OCI-LY7 (cell line): ENCODE measurements at regions not wholly inside any gene's neighbourhood (a gene's known extent, or its start where the extent isn't known, plus 50 kb on each side); places are given as distances from the start of the nearest gene placed in this dataset.

Experiments
- CTCF ChIP-seq: fragments of 200-600 bp; sonication (generic); conservative IDR thresholded peaks from 2 replicates; pipeline ENCODE4 v1.5.1; 2014; ENCODE audit warnings: mild to moderate bottlenecking, antibody characterized with exemption, low read length, moderate library complexity, mixed read lengths
- EZH2phosphoT487 ChIP-seq: fragments of 200-600 bp; sonication (generic); IDR thresholded peaks from 2 replicates; pipeline ENCODE4 v1.6.1; 2018; ENCODE audit warnings: low read depth, borderline replicate concordance, mild to moderate bottlenecking, mixed run types, antibody characterized with exemption, low read length, moderate library complexity, mixed read lengths

- TF ChIP-seq CTCF, result no peak
- TF ChIP-seq EZH2phosphoT487, result no peak
Observed at GRCh38 chr1:184854036-184854435, 99.4 kb upstream of the EDEM3 start.
